HepG2 (cell line): ENCODE measurements at regions not wholly inside any gene's neighbourhood (a gene's known extent, or its start where the extent isn't known, plus 50 kb on each side); places are given as distances from the start of the nearest gene placed in this dataset.

Experiments
- ATAC-seq: fragments of 200-7000 bp; cut with Tn5 transposase; 3 replicates; pipeline ENCODE4 v1.9.1; 2020; ENCODE audit warnings: mild to moderate bottlenecking, moderate library complexity
- BruUV-seq: library from RNA; stranded (reverse); fragments of 400-500 nt; replicated peaks from 2 replicates; lab custom pipeline; 2021; lab: Mats Ljungman, UMichigan
- CTCF ChIA-PET: fragments of 300-600 bp; formaldehyde crosslinking; extraction: SDS; loops from one replicate; lab custom pipeline; 2021; ENCODE audit warnings: low total read pairs, inconsistent platforms, low intra/inter-chr PET ratio; lab: Yijun Ruan, JAX
- POLR2A ChIA-PET: fragments of 350-600 bp; sonication (Branson Sonifier 250); formaldehyde crosslinking; loops from one replicate; lab custom pipeline; 2020; ENCODE audit warnings: antibody characterized with exemption, inconsistent platforms; lab: Yijun Ruan, JAX
- DNase-seq: peaks from one replicate; pipeline ENCODE4 v3.0.0-alpha.2; 2015; ENCODE audit warnings: low spot score
- FAIRE-seq: peaks from 3 replicates; lab custom pipeline; 2011; peaks lifted over from hg19 to GRCh38; lab: Jason Lieb, UNC
- H2AFZ ChIP-seq: one replicate; pipeline ENCODE4 v1.6.1; 2011; ENCODE audit warnings: low read length, inconsistent platforms
- H3K27ac ChIP-seq: fragments of 300-600 bp; 3 replicates; pipeline ENCODE4 v1.8.0; 2011; ENCODE audit warnings: mixed run types, mild to moderate bottlenecking, mixed read lengths, low read length, inconsistent platforms; ENCODE audit not compliant: insufficient read depth; ENCODE audit errors: extremely low read length
- H3K27me3 ChIP-seq, 2 experiments: fragments of 200-600 bp in 1 of 2; 2 replicates in 1 of 2; 3 replicates in 1 of 2; pipeline versions ENCODE4 v1.6.0 to v1.8.0; 2011; ENCODE audit warnings: low read length in 2 of 2, mild to moderate bottlenecking in 2 of 2, moderate library complexity in 2 of 2, inconsistent platforms in 1 of 2; ENCODE audit not compliant: insufficient read depth in 2 of 2, control insufficient read depth in 1 of 2
- H3K36me3 ChIP-seq, 2 experiments: fragments of 200-600 bp in 1 of 2; replicated peaks in 1 of 2; 2 replicates in 1 of 2; 3 replicates in 1 of 2; pipeline versions ENCODE4 v1.5.1 to v1.8.0; 2011; ENCODE audit warnings: low read length in 2 of 2, inconsistent platforms in 1 of 2; ENCODE audit not compliant: insufficient read depth in 2 of 2, control insufficient read depth in 1 of 2
- H3K4me1 ChIP-seq: 2 replicates; pipeline ENCODE4 v1.5.1; 2012; ENCODE audit warnings: low read length, inconsistent platforms; ENCODE audit not compliant: insufficient read depth
- H3K4me2 ChIP-seq: 2 replicates; pipeline ENCODE4 v1.6.0; 2011; ENCODE audit warnings: low read depth, low read length, inconsistent platforms
- H3K4me3 ChIP-seq, 3 experiments: fragments of 200-600 bp in 1 of 3; sonication (generic), shearing (Covaris generic) in 1 of 3; replicated peaks in 1 of 3; 2 replicates each; pipeline ENCODE4 v1.5.1; 2011 to 2016; ENCODE audit warnings: low read length in 3 of 3, inconsistent platforms in 2 of 3, low read depth in 2 of 3, mild to moderate bottlenecking in 2 of 3, control low read depth in 1 of 3, mixed read lengths in 1 of 3; ENCODE audit not compliant: insufficient read depth in 1 of 3
- H3K79me2 ChIP-seq: one replicate; pipeline ENCODE4 v1.6.1; 2011; ENCODE audit warnings: low read length, inconsistent platforms; ENCODE audit not compliant: insufficient read depth
- H3K9ac ChIP-seq: 2 replicates; pipeline ENCODE4 v1.6.0; 2011; ENCODE audit warnings: mild to moderate bottlenecking, low read depth, low read length, inconsistent platforms; ENCODE audit not compliant: insufficient read depth
- H3K9me3 ChIP-seq: 2 replicates; pipeline ENCODE4 v1.5.1; 2012; ENCODE audit warnings: mild to moderate bottlenecking, low read length
- H4K20me1 ChIP-seq: 2 replicates; pipeline ENCODE4 v1.6.0; 2011; ENCODE audit warnings: inconsistent platforms, mild to moderate bottlenecking, low read length, moderate library complexity; ENCODE audit not compliant: insufficient read depth
- CC2D1A ChIP-seq: sonication (generic); formaldehyde crosslinking; IDR thresholded peaks from 2 replicates; pipeline ENCODE4 v1.8.1; 2023; ENCODE audit warnings: mild to moderate bottlenecking, missing genetic modification reagents
- THAP9 ChIP-seq: sonication (generic); formaldehyde crosslinking; IDR thresholded peaks from 2 replicates; pipeline ENCODE4; 2020; ENCODE audit warnings: missing genetic modification reagents, mild to moderate bottlenecking, borderline replicate concordance
- ZNF20 ChIP-seq: sonication (generic); formaldehyde crosslinking; IDR thresholded peaks from 2 replicates; pipeline ENCODE4 v1.4.0; 2020; ENCODE audit warnings: mild to moderate bottlenecking, moderate library complexity, missing genetic modification reagents
- ZNF432 ChIP-seq: sonication (generic); formaldehyde crosslinking; IDR thresholded peaks from 2 replicates; pipeline ENCODE4 v1.5.0; 2020; ENCODE audit warnings: missing genetic modification reagents, mild to moderate bottlenecking, borderline replicate concordance
- ZNF468 ChIP-seq: sonication (generic); formaldehyde crosslinking; IDR thresholded peaks from 2 replicates; pipeline ENCODE4 v1.8.0; 2022; ENCODE audit warnings: mild to moderate bottlenecking, moderate library complexity, missing genetic modification reagents
- WGBS: methylation state at CpG from one replicate; pipeline ENCODE4 v1.1.6; 2017; ENCODE audit warnings: low lambda C conversion rate; 5-methylcytosine and 5-hydroxymethylcytosine counted together
- in situ Hi-C: cut with HindIII; loops from 2 replicates; pipeline ENCODE4 v1.10.0; 2017; ENCODE audit warnings: low pct_unique_long_range_greater_than_20kb; ENCODE audit not compliant: extremely low pct_ligation_motif_present
- intact Hi-C: fragments of 100-400 bp; cut with micrococcal nuclease; formaldehyde crosslinking; loops from one replicate; pipeline ENCODE4 v1.10.0; 2022; ENCODE audit not compliant: unreplicated experiment

GRCh38 chr2:151053661-151053990 is 208.0 kb downstream of the RBM43 start:
- no peak for DNase-seq
- WGBS = 0% methylated on average over 1 of the region's 1 CpG
- in situ Hi-C loops (loop anchor here (10.0 kb wide), 1 partner anchor 1459 kb away; no protein-coding TSS in a partner anchor), intact Hi-C loops (no loop called here)
- FAIRE-seq = no peak
- Histone ChIP-seq H3K9ac (no peak overlapping the region), H3K4me1 (no peaks in the 10 kb centered on the region), H4K20me1 (no peaks in the 10 kb centered on the region), H3K4me3 (no peak overlapping the region), H3K9me3 (no peaks in the 10 kb centered on the region), H3K27me3 (no peaks in the 10 kb centered on the region), H3K4me2 (no peak overlapping the region), H3K36me3 (no peaks in the 10 kb centered on the region), H2AFZ (no peak overlapping the region), H3K79me2 (no peaks in the 10 kb centered on the region), H3K27ac (no peak overlapping the region)
- ATAC-seq = no peak
- ChIA-PET CTCF (no interaction called here), POLR2A (no interaction called here)
- TF ChIP-seq ZNF20 (CRISPR knock-in tag) (no peak), THAP9 (no peak), ZNF468 (CRISPR knock-in tag) (no peak), ZNF432 (no peak), CC2D1A (CRISPR knock-in tag) (no peak)
- no TSS peak for BruUV-seq
